ENCODE measurements at regions not wholly inside any gene's neighbourhood (a gene's known extent, or its start where the extent isn't known, plus 50 kb on each side); places are given as distances from the start of the nearest gene placed in this dataset.

GRCh38 chr22:49369726-49370626, 457.7 kb downstream of the BRD1 start:
- no peak for ATAC-seq
- no peaks in the 10 kb centered on the region for H3K4me1 ChIP-seq
- H3K36me3 ChIP-seq: no peaks in the 10 kb centered on the region
- H3K4me3 ChIP-seq: no peak overlapping the region
- H3K27ac ChIP-seq: no peak overlapping the region
- TF ChIP-seq CTCF (IDR thresholded peaks at IDR 0.05) (no peak), POLR2A (IDR thresholded peaks at IDR 0.05) (no peak)
- intact Hi-C loops (cut with DNase I): no loop called here
- peaks cover 0 to 31% (median 8%) of the 10 kb centered on the region in 9 donors for H3K27me3 ChIP-seq
- 66 to 73% (median 69%) methylated on average over 20 to 22 of the region's 22 CpGs for WGBS, 4 donors
- DNase-seq: peak in 1 of 5 donors; percentile 6
- H3K9me3 ChIP-seq: no peaks in the 10 kb centered on the region

GRCh38 chr22:49368976-49369725, 458.5 kb downstream of the BRD1 start:
- H3K27me3 ChIP-seq: peaks cover 0 to 31% (median 8%) of the 10 kb centered on the region in 9 donors

GRCh38 chr22:49368221-49368975, 459.3 kb downstream of the BRD1 start:
- no peak for TF ChIP-seq CTCF (IDR thresholded peaks at IDR 0.05)
- TF ChIP-seq POLR2A (IDR thresholded peaks at IDR 0.05): no peak
- DNase-seq (no peak), ATAC-seq (no peak)
- no peaks in the 10 kb centered on the region for H3K9me3 ChIP-seq
- 82 to 88% (median 83%) methylated on average over 17 to 19 of the region's 19 CpGs for WGBS, 4 donors
- H3K4me1 ChIP-seq: no peaks in the 10 kb centered on the region
- no peaks in the 10 kb centered on the region for H3K36me3 ChIP-seq
- H3K27ac ChIP-seq: no peak overlapping the region
- H3K27me3 ChIP-seq: peaks cover 0 to 36% (median 8%) of the 10 kb centered on the region in 9 donors
- H3K4me3 ChIP-seq: no peak overlapping the region
- intact Hi-C loops (cut with DNase I): no loop called here

More at GRCh38 chr22:49368976-49369725, 458.5 kb downstream of the BRD1 start:
- Histone ChIP-seq H3K9me3 (no peaks in the 10 kb centered on the region), H3K4me3 (no peak overlapping the region), H3K4me1 (no peaks in the 10 kb centered on the region), H3K27ac (no peak overlapping the region), H3K36me3 (no peaks in the 10 kb centered on the region)
- TF ChIP-seq CTCF (IDR thresholded peaks at IDR 0.05) (no peak), POLR2A (IDR thresholded peaks at IDR 0.05) (no peak)
- intact Hi-C loops (cut with DNase I): no loop called here
- 53 to 65% (median 56%) methylated on average over 29 to 41 of the region's 41 CpGs for whole genome bisulfite sequencing, 4 donors
- DNase-seq (no peak), ATAC-seq (no peak)

Data from heart left ventricle (tissue), 16 donors.